Endothelial cell of umbilical vein (primary cell): ENCODE measurements at regions not wholly inside any gene's neighbourhood (a gene's known extent, or its start where the extent isn't known, plus 50 kb on each side); places are given as distances from the start of the nearest gene placed in this dataset.

ENCODE experiments used
- CTCF ChIP-seq, 2 donors: IDR thresholded peaks; 1 replicate in 1 of 2; 2 replicates in 1 of 2; pipeline ENCODE4 v1.5.1; 2011; ENCODE audit warnings: low read length in 2 of 2, mild to moderate bottlenecking in 2 of 2, moderate library complexity in 2 of 2, control low read depth in 1 of 2, inconsistent platforms in 1 of 2, low read depth in 1 of 2; ENCODE audit not compliant: insufficient read depth in 1 of 2; ENCODE audit errors: extremely low read depth in 1 of 2
- EZH2 ChIP-seq: IDR thresholded peaks from 2 replicates; pipeline ENCODE4 v1.6.1; 2012; ENCODE audit warnings: borderline replicate concordance, low read depth, mild to moderate bottlenecking, moderate library complexity, low read length, inconsistent platforms; ENCODE audit not compliant: severe bottlenecking
- JUN ChIP-seq: IDR thresholded peaks from 2 replicates; pipeline ENCODE4 v1.6.1; 2011; ENCODE audit warnings: borderline replicate concordance, low read depth; ENCODE audit not compliant: insufficient read length, insufficient read depth
- MAX ChIP-seq: IDR thresholded peaks from 2 replicates; pipeline ENCODE4 v1.6.1; 2011; ENCODE audit not compliant: insufficient read depth, insufficient read length
- POLR2A ChIP-seq: IDR thresholded peaks from 2 replicates; pipeline ENCODE4 v1.6.1; 2012; ENCODE audit warnings: low read depth, mild to moderate bottlenecking, control low read depth, low read length
- POLR2AphosphoS5 ChIP-seq: IDR thresholded peaks from 2 replicates; pipeline ENCODE4 v1.6.1; 2012; ENCODE audit warnings: low read depth, mild to moderate bottlenecking, control low read depth, low read length, moderate library complexity; ENCODE audit not compliant: insufficient read depth

- TF ChIP-seq POLR2AphosphoS5 (no peak), EZH2 (no peak), CTCF (IDR thresholded peaks at IDR 0.05; ENCODE audit: extremely low read depth in 1 of 2, insufficient read depth in 1 of 2, low read depth in 1 of 2, low read length in 2 of 2) (no peak), POLR2A (no peak), JUN (no peak), MAX (no peak)
Measured at GRCh38 chr4:157527954-157528353, 307.4 kb downstream of the GRIA2 start.
